B cell (primary cell): ENCODE measurements at regions not wholly inside any gene's neighbourhood (a gene's known extent, or its start where the extent isn't known, plus 50 kb on each side); places are given as distances from the start of the nearest gene placed in this dataset.

ENCODE experiments used
- ATAC-seq: fragments of 200-7000 bp; cut with Tn5 transposase; one replicate; pipeline ENCODE4 v1.10.0; 2021; ENCODE audit warnings: low read depth, mild to moderate bottlenecking, moderate number of reproducible peaks, moderate library complexity
- CTCF ChIA-PET: fragments of 350-600 bp; sonication (Branson Sonifier 250); formaldehyde crosslinking; loops from one replicate; lab custom pipeline; 2021; ENCODE audit warnings: antibody characterized with exemption, inconsistent platforms; lab: Charles Lee
- POLR2A ChIA-PET: fragments of 350-600 bp; sonication (Branson Sonifier 250); formaldehyde crosslinking; loops from one replicate; lab custom pipeline; 2021; ENCODE audit warnings: antibody characterized with exemption; lab: Charles Lee
- DNase-seq: peaks from one replicate; pipeline ENCODE4 v3.0.0; 2013
- H2AFZ ChIP-seq: 2 replicates; pipeline ENCODE4 v1.6.1; 2012; ENCODE audit warnings: mild to moderate bottlenecking, low read depth, low read length; ENCODE audit not compliant: insufficient read depth, poor library complexity, severe bottlenecking
- H3K27ac ChIP-seq, 2 donors: 1 replicate in 1 of 2; 2 replicates in 1 of 2; pipeline ENCODE4 v1.5.1; 2012 to 2013; ENCODE audit warnings: low read length in 2 of 2, mild to moderate bottlenecking in 2 of 2, moderate library complexity in 1 of 2
- H3K27me3 ChIP-seq, 4 experiments: fragments of 200-600 bp in 1 of 4; sonication (generic) in 1 of 4; replicated peaks in 1 of 4; 1 replicate in 2 of 4; 2 replicates in 2 of 4; pipeline versions ENCODE4 v1.6.1 to v1.7.0; 2013 to 2016; ENCODE audit warnings: low read length in 3 of 4, mild to moderate bottlenecking in 2 of 4, mixed read lengths in 1 of 4, moderate library complexity in 1 of 4; ENCODE audit not compliant: insufficient read depth in 4 of 4, control insufficient read depth in 3 of 4; ENCODE audit errors: control extremely low read depth in 1 of 4
- H3K36me3 ChIP-seq, 2 experiments: replicated peaks in 1 of 2; 1 replicate in 1 of 2; 2 replicates in 1 of 2; pipeline versions ENCODE4 v1.6.1 to v1.7.1; 2013; ENCODE audit warnings: low read length in 1 of 2; ENCODE audit not compliant: insufficient read depth in 2 of 2, control insufficient read depth in 1 of 2; ENCODE audit errors: control extremely low read depth in 1 of 2, extremely low read depth in 1 of 2
- H3K4me1 ChIP-seq, 2 donors: fragments of 200-600 bp in 1 of 2; sonication (generic) in 1 of 2; 1 replicate in 1 of 2; 2 replicates in 1 of 2; pipeline versions ENCODE4 v1.5.1 to v1.6.1; 2013 to 2017; ENCODE audit warnings: low read length in 2 of 2; ENCODE audit not compliant: control insufficient read depth in 2 of 2, insufficient read depth in 2 of 2
- H3K4me2 ChIP-seq: replicated peaks from 2 replicates; pipeline ENCODE3; 2012; ENCODE audit warnings: mild to moderate bottlenecking, low read depth, low read length; ENCODE audit not compliant: poor library complexity, severe bottlenecking
- H3K4me3 ChIP-seq, 5 experiments: fragments of 200-600 bp in 1 of 5; sonication (generic) in 1 of 5; 1 replicate in 3 of 5; 2 replicates in 2 of 5; pipeline versions ENCODE4 v1.5.1 to v1.7.0; 2011 to 2016; ENCODE audit warnings: low read length in 4 of 5, mild to moderate bottlenecking in 4 of 5, low read depth in 2 of 5, control low read depth in 1 of 5, moderate library complexity in 1 of 5; ENCODE audit not compliant: insufficient read depth in 1 of 5; ENCODE audit errors: control extremely low read depth in 1 of 5, extremely low read depth in 1 of 5
- H3K79me2 ChIP-seq: fragments of 200-600 bp; sonication (generic); one replicate; pipeline ENCODE4 v1.6.0; 2016; ENCODE audit warnings: low read length; ENCODE audit not compliant: control insufficient read depth, insufficient read depth
- H3K9ac ChIP-seq: fragments of 200-600 bp; sonication (generic); 2 replicates; pipeline ENCODE4 v1.6.1; 2017; ENCODE audit warnings: mild to moderate bottlenecking, low read length, moderate library complexity
- H3K9me3 ChIP-seq, 3 donors: one replicate each; pipeline versions ENCODE4 v1.6.1 to v1.7.1; 2013; ENCODE audit warnings: low read length in 2 of 3; ENCODE audit not compliant: control insufficient read depth in 2 of 3, insufficient read depth in 1 of 3; ENCODE audit errors: control extremely low read depth in 1 of 3
- H4K20me1 ChIP-seq: 2 replicates; pipeline ENCODE4 v1.6.0; 2012; ENCODE audit warnings: mild to moderate bottlenecking, low read length; ENCODE audit not compliant: insufficient read depth, control insufficient read depth, poor library complexity, severe bottlenecking
- H3K27ac Mint-ChIP-seq: one replicate; pipeline ENCODE4 v1.8.0; 2021; ENCODE audit warnings: mixed read lengths
- H3K27me3 Mint-ChIP-seq: one replicate; pipeline ENCODE4 v1.8.0; 2021; ENCODE audit warnings: mixed read lengths
- H3K4me1 Mint-ChIP-seq: one replicate; pipeline ENCODE4 v1.8.0; 2021; ENCODE audit warnings: mixed read lengths
- H3K4me3 Mint-ChIP-seq: one replicate; pipeline ENCODE4 v1.8.0; 2021; ENCODE audit warnings: mixed read lengths
- H3K9me3 Mint-ChIP-seq: one replicate; pipeline ENCODE4 v1.8.0; 2022; ENCODE audit warnings: mixed read lengths; ENCODE audit not compliant: insufficient read depth
- CTCF ChIP-seq: fragments of 200-600 bp; IDR thresholded peaks from one replicate; pipeline ENCODE4 v1.8.0; 2022; ENCODE audit warnings: antibody characterized with exemption, mild to moderate bottlenecking
- EZH2 ChIP-seq: IDR thresholded peaks from 2 replicates; pipeline ENCODE4 v1.6.1; 2012; ENCODE audit warnings: borderline replicate concordance, low read depth, mild to moderate bottlenecking, moderate library complexity, low read length; ENCODE audit not compliant: insufficient read depth, poor library complexity, severe bottlenecking
- WGBS: methylation state at CpG from one replicate; pipeline ENCODE4 v1.1.5; 2013; ENCODE audit warnings: missing lambda C conversion rate; ENCODE audit not compliant: insufficient coverage; 5-methylcytosine and 5-hydroxymethylcytosine counted together
- intact Hi-C: fragments of 100-400 bp; cut with micrococcal nuclease; formaldehyde crosslinking; loops from one replicate; pipeline ENCODE4 v1.10.0; 2022

DNA sequence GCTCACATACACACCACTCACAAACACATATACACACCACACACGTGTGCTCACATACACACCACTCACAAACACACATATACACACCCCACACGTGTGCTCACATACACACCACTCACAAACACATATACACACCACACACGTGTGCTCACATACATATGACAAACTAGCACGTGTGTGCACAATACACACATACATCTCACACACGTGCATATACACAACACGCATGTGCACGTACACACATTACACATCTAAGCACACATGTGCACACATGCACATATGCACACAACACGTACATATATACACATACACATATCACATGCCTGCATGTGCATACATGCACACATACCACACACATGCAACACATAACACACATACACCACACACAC is 78.3 kb upstream of the FOXK1 start:
- Histone ChIP-seq H3K9ac (no peak overlapping the region), H3K27me3 (no peaks in the 10 kb centered on the region), H3K36me3 (no peaks in the 10 kb centered on the region), H3K4me1 (no peaks in the 10 kb centered on the region), H3K27ac (no peak overlapping the region), H3K9me3 (no peaks in the 10 kb centered on the region), H4K20me1 (no peaks in the 10 kb centered on the region), H2AFZ (no peak overlapping the region), H3K4me2 (no peak overlapping the region), H3K79me2 (no peaks in the 10 kb centered on the region), H3K4me3 (no peak overlapping the region)
- WGBS: 98% methylated on average over 8 of the region's 8 CpGs
- ATAC-seq (no peak), DNase-seq (no peak)
- TF ChIP-seq CTCF (no peak), EZH2 (no peak)
- Mint-ChIP-seq H3K9me3 (no peaks in the 10 kb centered on the region), H3K27me3 (peaks cover 13% of the 10 kb centered on the region), H3K4me1 (no peaks in the 10 kb centered on the region), H3K4me3 (no peak overlapping the region), H3K27ac (no peak overlapping the region)
- CTCF ChIA-PET: no interaction called here
- POLR2A ChIA-PET: no interaction called here
- intact Hi-C loops: no loop called here

GRCh38 chr7:4604456-4604940 is 77.6 kb upstream of the FOXK1 start:
- peaks cover 13% of the 10 kb centered on the region for H3K27me3 Mint-ChIP-seq
- no peak overlapping the region for H3K4me3 Mint-ChIP-seq
- ChIA-PET CTCF (no interaction called here), POLR2A (no interaction called here)
- Histone ChIP-seq H3K79me2 (no peaks in the 10 kb centered on the region), H3K9me3 (no peaks in the 10 kb centered on the region), H3K4me3 (no peak overlapping the region), H3K4me2 (no peak overlapping the region), H3K9ac (no peak overlapping the region), H2AFZ (no peak overlapping the region), H3K4me1 (no peaks in the 10 kb centered on the region), H3K27me3 (no peaks in the 10 kb centered on the region), H3K27ac (no peak overlapping the region), H3K36me3 (no peaks in the 10 kb centered on the region), H4K20me1 (no peaks in the 10 kb centered on the region)
- whole genome bisulfite sequencing: 88% methylated on average over 12 of the region's 16 CpGs
- intact Hi-C loops: no loop called here
- no peak for ATAC-seq
- DNase-seq: no peak
- H3K27ac Mint-ChIP-seq: no peak overlapping the region
- no peaks in the 10 kb centered on the region for H3K9me3 Mint-ChIP-seq
- no peaks in the 10 kb centered on the region for H3K4me1 Mint-ChIP-seq
- TF ChIP-seq EZH2: no peak
- no peak for TF ChIP-seq CTCF
